ENCODE measurements at regions not wholly inside any gene's neighbourhood (a gene's known extent, or its start where the extent isn't known, plus 50 kb on each side); places are given as distances from the start of the nearest gene placed in this dataset.

DNA sequence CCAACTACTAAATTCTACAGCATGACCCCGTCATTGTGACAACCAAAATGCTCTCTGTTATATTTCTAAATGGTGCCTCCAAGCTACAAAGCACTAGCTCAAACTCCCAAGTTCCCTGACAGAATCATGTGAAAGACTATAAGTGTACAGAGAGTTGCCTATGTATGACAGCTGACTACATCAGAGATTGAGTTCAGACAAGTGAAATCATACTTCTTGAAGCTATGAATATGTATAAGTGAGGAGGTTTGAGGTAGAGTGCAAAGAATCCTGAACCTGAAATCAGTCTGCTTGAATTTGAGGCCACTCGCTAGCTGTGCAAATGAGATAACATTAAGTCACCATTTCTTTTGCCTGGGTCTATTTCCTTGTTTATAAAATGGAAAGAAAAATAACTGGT is 63.9 kb upstream of the TP63 start:
- TF ChIP-seq, protein P1, sequence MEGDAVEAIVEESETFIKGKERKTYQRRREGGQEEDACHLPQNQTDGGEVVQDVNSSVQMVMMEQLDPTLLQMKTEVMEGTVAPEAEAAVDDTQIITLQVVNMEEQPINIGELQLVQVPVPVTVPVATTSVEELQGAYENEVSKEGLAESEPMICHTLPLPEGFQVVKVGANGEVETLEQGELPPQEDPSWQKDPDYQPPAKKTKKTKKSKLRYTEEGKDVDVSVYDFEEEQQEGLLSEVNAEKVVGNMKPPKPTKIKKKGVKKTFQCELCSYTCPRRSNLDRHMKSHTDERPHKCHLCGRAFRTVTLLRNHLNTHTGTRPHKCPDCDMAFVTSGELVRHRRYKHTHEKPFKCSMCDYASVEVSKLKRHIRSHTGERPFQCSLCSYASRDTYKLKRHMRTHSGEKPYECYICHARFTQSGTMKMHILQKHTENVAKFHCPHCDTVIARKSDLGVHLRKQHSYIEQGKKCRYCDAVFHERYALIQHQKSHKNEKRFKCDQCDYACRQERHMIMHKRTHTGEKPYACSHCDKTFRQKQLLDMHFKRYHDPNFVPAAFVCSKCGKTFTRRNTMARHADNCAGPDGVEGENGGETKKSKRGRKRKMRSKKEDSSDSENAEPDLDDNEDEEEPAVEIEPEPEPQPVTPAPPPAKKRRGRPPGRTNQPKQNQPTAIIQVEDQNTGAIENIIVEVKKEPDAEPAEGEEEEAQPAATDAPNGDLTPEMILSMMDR (conservative IDR thresholded peaks at IDR 0.05; ENCODE audit: low read depth in 2 of 2) = no peak
- no peak for TF ChIP-seq JUNB (IDR thresholded peaks at IDR 0.05; ENCODE audit: unreplicated experiment)
- TF ChIP-seq, protein P2, sequence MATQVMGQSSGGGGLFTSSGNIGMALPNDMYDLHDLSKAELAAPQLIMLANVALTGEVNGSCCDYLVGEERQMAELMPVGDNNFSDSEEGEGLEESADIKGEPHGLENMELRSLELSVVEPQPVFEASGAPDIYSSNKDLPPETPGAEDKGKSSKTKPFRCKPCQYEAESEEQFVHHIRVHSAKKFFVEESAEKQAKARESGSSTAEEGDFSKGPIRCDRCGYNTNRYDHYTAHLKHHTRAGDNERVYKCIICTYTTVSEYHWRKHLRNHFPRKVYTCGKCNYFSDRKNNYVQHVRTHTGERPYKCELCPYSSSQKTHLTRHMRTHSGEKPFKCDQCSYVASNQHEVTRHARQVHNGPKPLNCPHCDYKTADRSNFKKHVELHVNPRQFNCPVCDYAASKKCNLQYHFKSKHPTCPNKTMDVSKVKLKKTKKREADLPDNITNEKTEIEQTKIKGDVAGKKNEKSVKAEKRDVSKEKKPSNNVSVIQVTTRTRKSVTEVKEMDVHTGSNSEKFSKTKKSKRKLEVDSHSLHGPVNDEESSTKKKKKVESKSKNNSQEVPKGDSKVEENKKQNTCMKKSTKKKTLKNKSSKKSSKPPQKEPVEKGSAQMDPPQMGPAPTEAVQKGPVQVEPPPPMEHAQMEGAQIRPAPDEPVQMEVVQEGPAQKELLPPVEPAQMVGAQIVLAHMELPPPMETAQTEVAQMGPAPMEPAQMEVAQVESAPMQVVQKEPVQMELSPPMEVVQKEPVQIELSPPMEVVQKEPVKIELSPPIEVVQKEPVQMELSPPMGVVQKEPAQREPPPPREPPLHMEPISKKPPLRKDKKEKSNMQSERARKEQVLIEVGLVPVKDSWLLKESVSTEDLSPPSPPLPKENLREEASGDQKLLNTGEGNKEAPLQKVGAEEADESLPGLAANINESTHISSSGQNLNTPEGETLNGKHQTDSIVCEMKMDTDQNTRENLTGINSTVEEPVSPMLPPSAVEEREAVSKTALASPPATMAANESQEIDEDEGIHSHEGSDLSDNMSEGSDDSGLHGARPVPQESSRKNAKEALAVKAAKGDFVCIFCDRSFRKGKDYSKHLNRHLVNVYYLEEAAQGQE (IDR thresholded peaks at IDR 0.05; ENCODE audit: unreplicated experiment) = no peak
- TF ChIP-seq POLR2AphosphoS5 (IDR thresholded peaks at IDR 0.05; ENCODE audit: low read depth) = no peak
- no peak for TF ChIP-seq EZH2 (IDR thresholded peaks at IDR 0.05; ENCODE audit: low read depth, unreplicated experiment)
- TF ChIP-seq CREB1 (CRISPR knock-in tag; IDR thresholded peaks at IDR 0.05; ENCODE audit: low read depth) = no peak
- TF ChIP-seq NANOG (IDR thresholded peaks at IDR 0.05; ENCODE audit: borderline replicate concordance) = no peak
- TF ChIP-seq EZH2phosphoT487 (IDR thresholded peaks at IDR 0.05; ENCODE audit: unreplicated experiment) = no peak
